Thyroid gland (tissue), 4 donors: ENCODE measurements at regions not wholly inside any gene's neighbourhood (a gene's known extent, or its start where the extent isn't known, plus 50 kb on each side); places are given as distances from the start of the nearest gene placed in this dataset.

Experiments
- POLR2A ChIP-seq, 2 donors: fragments of 450-650 bp; IDR thresholded peaks; one replicate each; pipeline ENCODE4 v1.6.1; 2017; ENCODE audit warnings: antibody characterized with exemption in 2 of 2, mild to moderate bottlenecking in 2 of 2, moderate library complexity in 1 of 2
- TF ChIP-seq, protein P1 (sequence below), 6 experiments: fragments of 200-600 bp in 3 of 6; fragments of 450-650 bp in 3 of 6; sonication (generic) in 3 of 6; IDR thresholded peaks; one replicate each; pipeline ENCODE4 v1.5.1; 2016 to 2019; ENCODE audit warnings: antibody characterized with exemption in 6 of 6, mild to moderate bottlenecking in 2 of 6, inconsistent platforms in 1 of 6, moderate library complexity in 1 of 6

DNA sequence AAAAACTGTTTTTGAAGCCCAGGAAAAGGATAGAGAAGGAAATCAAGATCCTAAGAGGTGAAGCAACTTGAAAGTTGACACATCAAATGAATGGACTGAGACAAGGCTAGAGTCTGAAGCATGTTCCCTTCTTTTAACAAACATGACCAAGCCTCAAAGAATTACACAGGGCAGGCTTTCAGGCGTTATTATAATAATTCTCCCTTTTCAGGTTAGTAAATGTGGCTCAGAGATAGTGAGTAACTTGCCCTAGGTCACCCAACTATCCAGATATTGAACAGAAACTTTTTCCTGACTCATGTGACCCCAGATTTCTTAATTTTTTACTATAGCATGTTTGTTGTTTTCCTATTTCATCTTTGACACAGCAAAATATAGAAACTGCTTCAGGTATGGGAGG lies 91.7 kb downstream of the PPP1R2C start:
- TF ChIP-seq, protein P1, sequence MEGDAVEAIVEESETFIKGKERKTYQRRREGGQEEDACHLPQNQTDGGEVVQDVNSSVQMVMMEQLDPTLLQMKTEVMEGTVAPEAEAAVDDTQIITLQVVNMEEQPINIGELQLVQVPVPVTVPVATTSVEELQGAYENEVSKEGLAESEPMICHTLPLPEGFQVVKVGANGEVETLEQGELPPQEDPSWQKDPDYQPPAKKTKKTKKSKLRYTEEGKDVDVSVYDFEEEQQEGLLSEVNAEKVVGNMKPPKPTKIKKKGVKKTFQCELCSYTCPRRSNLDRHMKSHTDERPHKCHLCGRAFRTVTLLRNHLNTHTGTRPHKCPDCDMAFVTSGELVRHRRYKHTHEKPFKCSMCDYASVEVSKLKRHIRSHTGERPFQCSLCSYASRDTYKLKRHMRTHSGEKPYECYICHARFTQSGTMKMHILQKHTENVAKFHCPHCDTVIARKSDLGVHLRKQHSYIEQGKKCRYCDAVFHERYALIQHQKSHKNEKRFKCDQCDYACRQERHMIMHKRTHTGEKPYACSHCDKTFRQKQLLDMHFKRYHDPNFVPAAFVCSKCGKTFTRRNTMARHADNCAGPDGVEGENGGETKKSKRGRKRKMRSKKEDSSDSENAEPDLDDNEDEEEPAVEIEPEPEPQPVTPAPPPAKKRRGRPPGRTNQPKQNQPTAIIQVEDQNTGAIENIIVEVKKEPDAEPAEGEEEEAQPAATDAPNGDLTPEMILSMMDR (IDR thresholded peaks at IDR 0.05): no peak
- TF ChIP-seq POLR2A (IDR thresholded peaks at IDR 0.05): no peak
